ENCODE measurements at regions not wholly inside any gene's neighbourhood (a gene's known extent, or its start where the extent isn't known, plus 50 kb on each side); places are given as distances from the start of the nearest gene placed in this dataset.

GRCh38 chr3:43893727-43894126, 203.0 kb downstream of the ABHD5 start:
- TF ChIP-seq, protein P1, sequence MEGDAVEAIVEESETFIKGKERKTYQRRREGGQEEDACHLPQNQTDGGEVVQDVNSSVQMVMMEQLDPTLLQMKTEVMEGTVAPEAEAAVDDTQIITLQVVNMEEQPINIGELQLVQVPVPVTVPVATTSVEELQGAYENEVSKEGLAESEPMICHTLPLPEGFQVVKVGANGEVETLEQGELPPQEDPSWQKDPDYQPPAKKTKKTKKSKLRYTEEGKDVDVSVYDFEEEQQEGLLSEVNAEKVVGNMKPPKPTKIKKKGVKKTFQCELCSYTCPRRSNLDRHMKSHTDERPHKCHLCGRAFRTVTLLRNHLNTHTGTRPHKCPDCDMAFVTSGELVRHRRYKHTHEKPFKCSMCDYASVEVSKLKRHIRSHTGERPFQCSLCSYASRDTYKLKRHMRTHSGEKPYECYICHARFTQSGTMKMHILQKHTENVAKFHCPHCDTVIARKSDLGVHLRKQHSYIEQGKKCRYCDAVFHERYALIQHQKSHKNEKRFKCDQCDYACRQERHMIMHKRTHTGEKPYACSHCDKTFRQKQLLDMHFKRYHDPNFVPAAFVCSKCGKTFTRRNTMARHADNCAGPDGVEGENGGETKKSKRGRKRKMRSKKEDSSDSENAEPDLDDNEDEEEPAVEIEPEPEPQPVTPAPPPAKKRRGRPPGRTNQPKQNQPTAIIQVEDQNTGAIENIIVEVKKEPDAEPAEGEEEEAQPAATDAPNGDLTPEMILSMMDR (conservative IDR thresholded peaks at IDR 0.05 in 1 of 2, IDR thresholded peaks at IDR 0.05 in 1 of 2; ENCODE audit: extremely low read depth in 1 of 2, insufficient read depth in 1 of 2, low read depth in 1 of 2, low read length in 2 of 2), result no peak
- TF ChIP-seq EZH2 (IDR thresholded peaks at IDR 0.05; ENCODE audit: borderline replicate concordance, low read length), result no peak

Data from mammary epithelial cell (primary cell).